Endothelial cell of umbilical vein (primary cell): ENCODE measurements at regions not wholly inside any gene's neighbourhood (a gene's known extent, or its start where the extent isn't known, plus 50 kb on each side); places are given as distances from the start of the nearest gene placed in this dataset.

ENCODE experiments used
- BruUV-seq: library from RNA; stranded (reverse); fragments of 400-500 nt; replicated peaks from 2 replicates; lab custom pipeline; 2021; lab: Mats Ljungman, UMichigan
- CTCF ChIA-PET: fragments of 300-600, 350-600 bp; sonication (Branson Sonifier 250); formaldehyde crosslinking; loops from one replicate; lab custom pipeline; 2021; ENCODE audit warnings: antibody characterized with exemption, inconsistent platforms; lab: Charles Lee
- POLR2A ChIA-PET: fragments of 300-600, 350-600 bp; sonication (Branson Sonifier 250); formaldehyde crosslinking; loops from one replicate; lab custom pipeline; 2021; ENCODE audit warnings: antibody characterized with exemption, inconsistent platforms; lab: Charles Lee
- DNase-seq: peaks from one replicate; pipeline ENCODE4 v3.0.0-alpha.2; 2011; ENCODE audit warnings: low read depth, low spot score
- FAIRE-seq: peaks from 2 replicates; lab custom pipeline; 2011; peaks lifted over from hg19 to GRCh38; lab: Jason Lieb, UNC
- H2AFZ ChIP-seq: 2 replicates; pipeline ENCODE4 v1.6.0; 2012; ENCODE audit warnings: low read depth, low read length, control low read depth, inconsistent platforms
- H3K27ac ChIP-seq: 2 replicates; pipeline ENCODE4 v1.5.1; 2011; ENCODE audit warnings: low read depth, mild to moderate bottlenecking, control low read depth, low read length, moderate library complexity; ENCODE audit not compliant: insufficient read depth
- H3K27me3 ChIP-seq, 2 experiments: 2 replicates each; pipeline versions ENCODE4 v1.6.0 to v1.6.1; 2011; ENCODE audit warnings: low read length in 2 of 2, mixed read lengths in 1 of 2; ENCODE audit not compliant: control insufficient read depth in 2 of 2, insufficient read depth in 2 of 2
- H3K36me3 ChIP-seq, 2 experiments: 2 replicates in 1 of 2; 3 replicates in 1 of 2; pipeline ENCODE4 v1.5.1; 2011; ENCODE audit warnings: low read length in 2 of 2, mild to moderate bottlenecking in 1 of 2, moderate library complexity in 1 of 2; ENCODE audit not compliant: control insufficient read depth in 2 of 2, insufficient read depth in 2 of 2; ENCODE audit errors: extremely low read depth in 1 of 2
- H3K4me1 ChIP-seq: 3 replicates; pipeline ENCODE4 v1.5.1; 2011; ENCODE audit warnings: mild to moderate bottlenecking, low read length; ENCODE audit not compliant: control insufficient read depth, insufficient read depth; ENCODE audit errors: extremely low read depth
- H3K4me2 ChIP-seq: 2 replicates; pipeline ENCODE4 v1.6.1; 2011; ENCODE audit warnings: low read length, control low read depth, mixed read lengths; ENCODE audit not compliant: insufficient read depth
- H3K4me3 ChIP-seq, 3 experiments: fragments of 200-600 bp in 1 of 3; sonication (generic), shearing (Covaris generic) in 1 of 3; replicated peaks in 1 of 3; 2 replicates each; pipeline ENCODE4 v1.5.1; 2011 to 2016; ENCODE audit warnings: control low read depth in 3 of 3, low read length in 3 of 3, mild to moderate bottlenecking in 2 of 3, inconsistent platforms in 1 of 3, low read depth in 1 of 3, moderate library complexity in 1 of 3; ENCODE audit not compliant: insufficient read depth in 1 of 3
- H3K79me2 ChIP-seq: 2 replicates; pipeline ENCODE4 v1.6.0; 2012; ENCODE audit warnings: low read length, inconsistent platforms; ENCODE audit not compliant: control insufficient read depth, insufficient read depth
- H3K9ac ChIP-seq: replicated peaks from 2 replicates; pipeline ENCODE3; 2011; ENCODE audit warnings: low read length, control low read depth; ENCODE audit not compliant: insufficient read depth; ENCODE audit errors: extremely low read depth
- H3K9me1 ChIP-seq: replicated peaks from 3 replicates; pipeline ENCODE4 v1.6.0; 2011; ENCODE audit warnings: mild to moderate bottlenecking, low read length; ENCODE audit not compliant: control insufficient read depth, insufficient read depth; ENCODE audit errors: extremely low read depth
- H3K9me3 ChIP-seq: replicated peaks from 2 replicates; pipeline ENCODE4 v1.5.1; 2012; ENCODE audit warnings: low read length, inconsistent platforms; ENCODE audit not compliant: control insufficient read depth, insufficient read depth
- H4K20me1 ChIP-seq: replicated peaks from 2 replicates; pipeline ENCODE3; 2011; ENCODE audit warnings: mild to moderate bottlenecking, low read length; ENCODE audit not compliant: control insufficient read depth, insufficient read depth; ENCODE audit errors: extremely low read depth
- CTCF ChIP-seq, 2 donors: IDR thresholded peaks; 1 replicate in 1 of 2; 2 replicates in 1 of 2; pipeline ENCODE4 v1.5.1; 2011; ENCODE audit warnings: low read length in 2 of 2, mild to moderate bottlenecking in 2 of 2, moderate library complexity in 2 of 2, control low read depth in 1 of 2, inconsistent platforms in 1 of 2, low read depth in 1 of 2; ENCODE audit not compliant: insufficient read depth in 1 of 2; ENCODE audit errors: extremely low read depth in 1 of 2
- EZH2 ChIP-seq: IDR thresholded peaks from 2 replicates; pipeline ENCODE4 v1.6.1; 2012; ENCODE audit warnings: borderline replicate concordance, low read depth, mild to moderate bottlenecking, moderate library complexity, low read length, inconsistent platforms; ENCODE audit not compliant: severe bottlenecking
- FOS ChIP-seq: IDR thresholded peaks from 2 replicates; pipeline ENCODE4 v1.6.1; 2011; ENCODE audit warnings: mild to moderate bottlenecking, low read length, moderate library complexity, borderline replicate concordance; ENCODE audit not compliant: insufficient read depth
- GATA2 ChIP-seq: IDR thresholded peaks from 2 replicates; pipeline ENCODE4 v1.7.0; 2011; ENCODE audit warnings: low read depth, mild to moderate bottlenecking, moderate library complexity, mixed read lengths, low read length; ENCODE audit not compliant: insufficient read length, insufficient read depth
- JUN ChIP-seq: IDR thresholded peaks from 2 replicates; pipeline ENCODE4 v1.6.1; 2011; ENCODE audit warnings: borderline replicate concordance, low read depth; ENCODE audit not compliant: insufficient read length, insufficient read depth
- MAX ChIP-seq: IDR thresholded peaks from 2 replicates; pipeline ENCODE4 v1.6.1; 2011; ENCODE audit not compliant: insufficient read depth, insufficient read length
- MYC ChIP-seq: IDR thresholded peaks from one replicate; pipeline ENCODE4 v1.6.1; 2011; ENCODE audit warnings: mild to moderate bottlenecking, low read depth, low read length
- POLR2A ChIP-seq: IDR thresholded peaks from 2 replicates; pipeline ENCODE4 v1.6.1; 2012; ENCODE audit warnings: low read depth, mild to moderate bottlenecking, control low read depth, low read length
- POLR2AphosphoS5 ChIP-seq: IDR thresholded peaks from 2 replicates; pipeline ENCODE4 v1.6.1; 2012; ENCODE audit warnings: low read depth, mild to moderate bottlenecking, control low read depth, low read length, moderate library complexity; ENCODE audit not compliant: insufficient read depth
- dilution Hi-C: fragments of 300-500 bp; cut with MboI; formaldehyde crosslinking; loops from one replicate; pipeline ENCODE4 v1.15.0; 2019; ENCODE audit warnings: low sequenced_read_pairs; ENCODE audit not compliant: extremely low pct_ligation_motif_present
- intact Hi-C: fragments of 100-400 bp; cut with micrococcal nuclease; formaldehyde crosslinking; loops from one replicate; pipeline ENCODE4 v1.10.0; 2022

DNA sequence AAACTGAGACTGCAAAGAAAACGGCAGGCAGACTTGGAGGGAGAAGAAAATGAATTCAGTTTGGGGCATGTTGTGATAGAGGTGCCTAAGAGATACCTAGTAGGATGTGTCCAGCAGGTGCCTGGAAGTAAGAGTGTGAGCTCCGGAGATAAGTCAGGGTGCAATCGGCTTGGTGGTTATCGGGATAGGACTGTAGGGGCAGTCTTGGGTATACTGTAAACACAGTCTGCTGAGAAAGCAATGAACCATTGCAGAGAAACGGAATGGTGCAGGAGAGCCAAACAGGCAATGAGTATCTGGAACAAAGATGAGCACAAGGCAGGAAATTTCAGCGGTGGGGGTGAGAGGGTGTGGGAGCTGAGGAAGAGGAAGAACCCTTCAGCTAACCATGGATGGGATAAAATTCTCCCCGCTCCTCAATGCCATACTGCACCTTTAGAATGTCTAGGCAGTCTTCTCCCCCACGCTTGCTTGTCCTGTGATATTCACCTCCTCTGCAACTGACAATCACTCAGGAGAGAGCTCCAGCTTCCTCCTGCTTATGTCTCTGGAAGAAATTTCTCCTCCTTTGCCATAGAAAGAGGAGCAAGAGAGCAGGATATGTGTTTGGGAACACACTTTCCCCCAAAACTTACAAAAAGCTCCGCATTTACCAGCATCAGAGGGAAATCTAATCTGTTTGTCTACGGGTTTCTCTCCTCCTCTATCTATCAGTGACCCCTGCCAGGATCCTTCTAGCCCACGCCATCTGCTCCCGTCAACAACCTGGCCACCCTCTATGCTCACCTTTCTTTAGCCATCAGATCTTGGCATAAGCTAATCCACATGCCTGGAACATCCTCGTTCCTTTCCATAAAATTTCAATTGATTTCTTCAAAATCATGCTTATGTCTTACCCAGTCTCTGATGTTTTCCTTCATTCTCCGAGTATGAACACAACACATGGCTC is 381.7 kb upstream of the JARID2 start:
- dilution Hi-C loops, result no loop called here
- H3K27me3 ChIP-seq, result no peaks in the 10 kb centered on the region
- POLR2A ChIA-PET, result no interaction called here
- no peaks in the 10 kb centered on the region for H3K79me2 ChIP-seq
- no peaks in the 10 kb centered on the region for H3K9me1 ChIP-seq
- no peak overlapping the region for H3K9ac ChIP-seq
- TF ChIP-seq MAX (no peak), POLR2A (no peak), GATA2 (no peak), JUN (no peak), MYC (no peak), FOS (no peak), EZH2 (no peak), POLR2AphosphoS5 (no peak), CTCF (IDR thresholded peaks at IDR 0.05; ENCODE audit: extremely low read depth in 1 of 2, insufficient read depth in 1 of 2, low read depth in 1 of 2, low read length in 2 of 2) (no peak)
- no peaks in the 10 kb centered on the region for H3K36me3 ChIP-seq
- DNase-seq, result no peak
- no peaks in the 10 kb centered on the region for H3K9me3 ChIP-seq
- no peak overlapping the region for H3K4me2 ChIP-seq
- no TSS peak for BruUV-seq
- H3K27ac ChIP-seq, result no peak overlapping the region
- H4K20me1 ChIP-seq, result no peaks in the 10 kb centered on the region
- intact Hi-C loops, result no loop called here
- no peaks in the 10 kb centered on the region for H3K4me1 ChIP-seq
- no peak overlapping the region for H2AFZ ChIP-seq
- no peak for FAIRE-seq
- H3K4me3 ChIP-seq, result no peak overlapping the region
- CTCF ChIA-PET, result interaction anchor here (0.7 kb wide), 1 partner anchor 11 kb away, joined by 3 read pairs; no protein-coding TSS in a partner anchor
